RPMI8226 (cell line): ENCODE measurements at regions not wholly inside any gene's neighbourhood (a gene's known extent, or its start where the extent isn't known, plus 50 kb on each side); places are given as distances from the start of the nearest gene placed in this dataset.

Experiments used
- DNase-seq: peaks from one replicate; pipeline ENCODE4 v3.0.0-alpha.2; 2015

DNA sequence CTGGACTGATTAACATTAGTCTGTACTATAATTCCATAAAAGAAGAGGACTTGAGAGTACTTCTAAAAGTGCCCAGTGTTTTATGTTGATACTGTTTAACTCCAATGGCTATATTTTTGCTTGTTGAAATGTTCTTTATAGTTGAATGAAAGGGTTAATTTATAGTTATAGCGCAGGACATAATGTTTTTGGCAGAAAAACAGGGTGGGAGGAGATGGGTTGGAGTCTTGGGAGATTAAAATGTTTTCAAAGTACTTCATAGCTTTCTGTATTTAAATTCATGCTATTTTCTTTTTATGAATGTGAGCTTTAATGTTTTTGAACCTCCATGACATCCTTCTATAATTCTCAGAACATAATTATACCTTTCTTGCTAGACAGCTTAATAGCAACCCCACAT lies 108.2 kb downstream of the CNTN3 start:
- no peak for DNase-seq

DNA sequence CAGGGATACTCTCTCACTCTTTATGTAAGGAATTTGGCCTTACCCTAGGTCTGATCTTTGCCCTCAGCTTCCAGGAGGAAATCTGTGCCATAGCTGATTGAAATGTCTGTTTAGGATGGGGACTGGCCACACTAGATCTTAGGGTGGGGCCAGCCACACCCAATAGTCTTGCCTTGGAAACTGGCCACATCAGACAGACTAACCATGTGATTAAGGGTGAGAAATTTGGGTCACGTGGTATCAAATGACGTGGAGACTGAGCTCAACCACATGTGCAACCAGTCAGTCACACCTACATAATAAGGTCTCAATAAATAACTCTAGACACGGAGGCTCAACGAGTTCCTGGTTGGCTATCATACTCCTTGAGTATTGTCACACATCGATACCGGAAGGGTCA lies 113.5 kb downstream of the CNTN3 start:
- DNase-seq, result no peak

DNA sequence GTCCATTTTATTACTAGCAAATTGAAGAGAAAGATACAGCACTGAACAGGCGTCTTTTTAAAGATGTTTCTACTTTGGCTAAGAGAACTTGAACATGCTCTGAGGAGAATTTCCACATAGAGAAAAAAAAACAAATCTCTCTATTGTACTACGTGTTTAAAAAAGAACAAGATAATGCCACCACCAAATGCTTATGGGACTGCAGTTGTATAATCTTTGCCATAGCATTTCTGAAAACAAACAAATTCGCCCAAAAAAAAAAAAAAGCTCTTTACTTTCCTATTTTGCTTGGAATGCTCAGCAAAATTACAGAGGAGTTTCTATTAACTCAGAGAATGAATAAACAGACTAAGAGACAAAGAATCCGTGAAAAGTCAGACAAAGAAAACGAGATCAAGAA lies 114.2 kb downstream of the CNTN3 start:
- no peak for DNase-seq

DNA sequence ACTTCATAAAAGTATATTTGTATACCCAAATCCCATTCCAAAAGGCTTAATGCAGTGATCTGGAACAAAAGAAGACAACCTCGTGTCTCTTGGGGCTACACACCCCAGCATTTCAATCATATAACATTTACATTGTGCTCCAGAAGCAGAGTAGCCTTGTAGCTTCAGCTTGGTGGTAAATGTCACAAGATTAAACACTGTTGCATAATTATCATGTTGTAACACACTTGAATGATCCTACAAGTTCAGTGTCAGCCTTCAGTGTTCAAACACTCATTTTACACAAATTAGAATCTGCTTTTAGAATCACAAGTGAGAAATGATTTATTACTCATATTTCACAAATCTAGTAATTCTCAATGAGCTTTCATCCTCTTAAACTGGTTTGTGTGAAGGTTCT lies 122.6 kb downstream of the CNTN3 start:
- no peak for DNase-seq

DNA sequence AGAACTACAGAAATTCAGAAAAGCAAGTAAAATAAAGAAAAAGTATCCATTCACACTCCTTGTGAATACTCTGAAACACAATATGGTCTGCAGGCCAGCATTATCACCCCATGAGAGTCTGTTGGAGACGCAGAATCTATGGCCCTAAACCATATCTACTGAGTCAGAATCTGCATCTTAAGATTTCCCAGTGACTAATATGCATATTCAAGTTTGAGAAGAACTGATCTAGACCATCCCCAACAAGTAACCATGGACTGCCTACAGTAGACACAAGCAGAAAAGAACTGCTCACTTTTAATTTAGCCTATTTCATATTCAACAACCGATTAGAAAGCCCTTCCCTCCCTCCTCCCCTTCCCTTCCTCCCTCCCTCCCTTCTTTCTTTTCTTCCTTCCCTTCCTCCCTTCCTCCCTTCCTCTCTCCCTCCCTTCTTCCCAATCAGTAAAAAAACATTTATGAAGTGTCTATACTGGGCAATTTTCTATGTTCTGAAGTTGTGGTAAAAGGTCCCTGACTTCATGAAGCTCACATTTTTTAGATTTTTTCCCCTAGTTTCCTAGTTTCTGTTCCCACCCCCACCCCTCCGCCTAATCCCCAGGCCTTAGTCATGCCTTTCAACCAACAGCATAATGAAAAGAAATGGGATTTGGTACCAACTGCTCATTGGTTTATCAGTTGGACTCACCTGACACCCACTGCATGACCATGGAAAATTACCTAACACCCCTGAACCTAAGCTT lies 125.2 kb downstream of the CNTN3 start:
- DNase-seq, result no peak

DNA sequence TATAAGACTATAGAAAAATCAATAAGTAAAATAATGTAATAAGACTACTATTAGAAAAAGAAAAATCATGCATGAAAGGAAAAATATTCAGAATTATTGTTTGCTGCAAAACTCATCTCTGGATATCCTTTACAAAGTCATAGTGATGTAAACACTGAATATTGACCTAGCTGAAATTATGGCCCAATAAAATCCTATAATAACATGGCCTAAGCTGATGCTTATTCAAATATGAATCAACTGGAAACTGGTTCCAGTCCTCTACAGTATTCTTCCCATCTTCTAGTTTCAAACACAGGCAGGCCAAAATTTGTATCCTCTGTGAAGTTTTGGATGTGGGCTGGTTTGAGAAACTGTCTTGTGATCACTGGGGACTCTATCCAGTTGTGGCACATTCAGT lies 134.5 kb downstream of the CNTN3 start:
- DNase-seq, result no peak

DNA sequence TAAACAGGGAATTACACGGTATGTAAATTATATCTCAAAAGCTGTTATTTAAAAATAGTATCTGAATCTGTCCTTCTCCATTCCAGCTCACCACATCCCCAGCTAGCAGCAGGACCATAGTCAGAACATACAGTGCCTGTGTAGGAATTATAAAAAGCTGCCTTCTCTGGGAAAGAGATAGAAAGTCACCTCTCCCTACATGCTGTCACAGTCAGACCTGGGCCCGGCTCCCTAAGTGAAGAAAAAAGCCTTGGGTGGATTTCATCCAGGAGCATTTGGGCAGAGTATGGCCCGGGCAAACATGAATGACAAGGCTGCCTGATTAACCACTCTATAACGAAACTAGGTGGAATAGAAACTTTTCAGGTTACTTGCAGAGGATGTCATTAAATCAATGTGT lies 144.1 kb downstream of the CNTN3 start:
- no peak for DNase-seq

DNA sequence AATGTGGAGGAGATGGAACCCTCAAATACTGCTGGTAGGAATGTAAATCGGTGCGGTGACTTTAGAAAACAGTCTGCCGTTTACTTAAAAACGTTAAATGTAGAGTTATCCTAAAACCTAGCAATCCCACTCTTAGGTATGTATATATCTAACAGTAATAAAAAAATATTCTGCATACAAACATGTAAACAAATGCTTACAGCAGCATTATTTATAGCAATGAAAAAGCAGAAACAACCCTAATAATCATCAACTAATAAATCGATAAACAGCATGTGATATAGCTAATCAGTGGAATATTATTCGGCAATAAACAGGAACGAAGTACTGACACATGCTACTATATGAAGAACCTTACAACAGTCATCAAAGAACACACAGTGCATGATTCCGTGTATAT lies 144.7 kb downstream of the CNTN3 start:
- no peak for DNase-seq

DNA sequence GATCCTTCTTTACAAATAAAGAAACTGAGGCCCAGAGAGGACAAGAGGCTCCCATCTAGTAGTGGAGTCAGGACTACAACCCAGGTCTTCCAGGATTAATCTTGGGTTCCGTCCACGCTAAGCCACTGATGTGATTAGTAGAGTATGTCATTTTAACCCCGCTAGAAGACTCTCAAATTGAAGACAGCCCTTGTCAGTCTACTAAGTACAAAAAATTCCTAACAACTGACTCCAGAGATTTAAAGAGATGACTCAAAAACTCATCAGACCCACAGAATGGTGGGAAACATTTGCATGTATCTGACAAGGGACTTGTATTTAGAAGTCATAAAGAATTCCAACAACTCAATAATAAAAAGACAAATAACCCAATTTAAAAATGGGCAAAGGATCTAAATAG lies 145.3 kb downstream of the CNTN3 start:
- DNase-seq, result no peak

DNA sequence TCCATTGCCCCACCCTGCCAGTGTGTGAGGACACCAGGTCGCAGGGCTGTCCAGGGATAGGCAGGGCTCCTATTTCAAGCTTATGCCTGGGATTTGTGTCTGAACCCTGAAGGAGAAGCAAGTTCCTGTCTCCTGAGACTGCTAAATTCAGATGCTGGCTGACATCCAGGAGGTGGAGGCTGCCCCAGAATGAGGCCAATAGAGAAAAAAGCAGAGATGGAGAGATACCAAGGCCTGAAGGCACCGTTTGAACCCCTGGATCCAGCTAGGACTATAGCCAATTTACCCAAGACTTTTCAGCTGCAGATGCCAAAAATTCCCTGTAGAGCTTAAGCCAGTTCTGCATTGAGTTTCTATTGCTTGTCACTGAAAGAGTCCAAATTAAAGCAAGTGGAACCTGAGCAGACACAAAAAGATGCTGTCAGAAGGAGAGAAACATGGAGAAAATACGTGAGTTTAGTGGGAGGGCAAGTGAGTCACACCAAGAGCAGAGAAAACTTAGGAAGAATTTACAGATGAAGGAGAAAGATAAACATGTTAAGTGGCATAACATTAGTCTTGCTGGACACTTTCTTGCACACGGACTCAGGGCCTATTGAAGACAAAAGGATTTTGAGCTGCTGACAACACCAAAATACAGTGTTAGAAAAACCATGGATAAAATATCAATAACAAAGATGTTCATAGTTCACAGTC lies 148.6 kb downstream of the CNTN3 start:
- no peak for DNase-seq

DNA sequence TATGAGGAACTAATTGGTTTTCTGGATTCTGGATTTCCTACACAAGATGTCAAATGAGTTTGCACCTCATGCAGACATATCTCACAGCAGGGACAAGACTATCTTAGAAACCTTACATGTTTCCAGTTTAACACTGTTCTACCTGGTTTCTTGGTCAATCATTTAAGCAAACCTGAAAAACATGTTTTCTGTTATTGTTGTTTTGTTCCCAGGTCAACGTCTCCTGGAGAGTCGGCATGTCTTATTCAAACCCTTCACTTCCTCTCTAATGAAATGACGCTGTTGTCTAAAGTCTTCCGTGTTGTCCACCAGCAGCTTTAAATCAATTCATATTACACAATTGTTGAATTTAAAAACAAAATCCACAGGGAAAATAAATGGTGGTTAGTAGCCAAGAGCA lies 150.9 kb downstream of the CNTN3 start:
- DNase-seq, result no peak

DNA sequence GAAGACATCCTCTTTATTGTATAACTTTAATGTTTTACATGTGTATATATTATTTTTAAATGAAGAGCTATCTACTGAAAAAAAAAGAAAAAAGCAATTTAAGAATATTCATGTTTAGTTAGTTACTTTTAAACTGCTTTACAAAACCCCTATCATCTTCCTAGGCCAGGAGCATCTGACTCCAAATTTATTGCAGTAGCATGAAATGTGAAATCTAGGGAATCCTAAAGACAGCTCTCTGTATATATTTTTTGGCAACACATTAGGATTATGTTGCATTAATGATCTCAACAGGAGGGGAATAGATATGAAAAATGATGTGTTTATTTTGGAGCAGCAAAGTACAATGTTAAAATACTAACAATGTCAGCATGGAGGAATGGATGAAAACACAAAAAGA lies 158.3 kb downstream of the CNTN3 start:
- no peak for DNase-seq

DNA sequence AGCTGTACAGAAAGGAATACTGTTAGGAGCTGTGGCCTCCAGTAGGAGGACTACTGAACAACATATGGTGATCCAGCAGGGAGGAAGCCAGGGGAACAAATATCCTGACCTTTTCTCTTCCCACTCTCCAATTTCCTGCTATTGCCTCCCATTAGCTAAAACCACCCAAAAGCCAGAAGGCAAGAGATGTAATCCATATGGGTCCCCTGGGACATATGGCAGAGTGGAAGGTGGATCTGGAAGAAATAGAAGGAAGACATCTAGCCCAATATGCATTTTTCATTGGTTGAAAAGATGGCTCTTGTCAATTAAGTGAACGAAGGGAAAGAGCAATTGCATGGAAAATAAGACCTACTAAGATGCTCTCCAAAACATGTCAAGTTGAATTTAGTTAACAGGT lies 167.2 kb downstream of the CNTN3 start:
- DNase-seq, result no peak

DNA sequence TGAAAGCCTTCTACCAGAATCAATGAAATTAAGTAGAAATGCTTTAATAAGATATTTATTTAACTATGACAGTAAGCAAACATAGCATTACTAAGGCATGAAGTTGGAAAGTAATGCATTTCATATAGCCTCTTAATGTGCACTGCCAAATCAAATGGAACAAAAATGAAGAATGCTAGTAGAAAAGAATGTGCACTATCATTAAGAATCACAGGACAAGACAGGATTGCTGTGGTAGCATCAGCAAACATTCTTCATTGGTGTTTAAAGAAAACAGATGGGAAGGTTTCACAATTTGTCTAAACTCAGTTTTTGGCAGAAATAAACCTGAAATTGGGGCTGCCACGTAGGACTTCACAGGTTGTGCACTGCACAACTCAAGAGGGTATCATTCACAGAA lies 168.9 kb downstream of the CNTN3 start:
- no peak for DNase-seq

DNA sequence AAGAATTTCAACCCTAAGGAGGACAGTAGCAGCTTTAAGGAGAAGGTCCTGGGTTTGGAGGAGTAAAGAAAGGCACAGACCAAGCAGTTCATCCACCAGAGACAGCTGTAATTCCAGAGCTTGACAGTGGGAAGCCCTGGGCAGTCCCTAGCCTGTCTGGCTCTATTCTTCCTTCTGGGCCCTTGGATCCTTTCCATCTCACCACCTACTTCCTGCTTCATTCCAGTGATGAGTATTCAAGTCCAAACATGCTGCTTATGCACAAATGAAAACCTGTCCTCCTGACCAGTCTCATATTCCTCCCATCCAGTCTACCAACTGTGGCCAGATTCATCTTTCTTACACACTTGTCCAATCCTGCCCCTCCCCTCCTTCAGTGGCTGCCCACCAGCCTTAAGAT lies 171.4 kb downstream of the CNTN3 start:
- no peak for DNase-seq

DNA sequence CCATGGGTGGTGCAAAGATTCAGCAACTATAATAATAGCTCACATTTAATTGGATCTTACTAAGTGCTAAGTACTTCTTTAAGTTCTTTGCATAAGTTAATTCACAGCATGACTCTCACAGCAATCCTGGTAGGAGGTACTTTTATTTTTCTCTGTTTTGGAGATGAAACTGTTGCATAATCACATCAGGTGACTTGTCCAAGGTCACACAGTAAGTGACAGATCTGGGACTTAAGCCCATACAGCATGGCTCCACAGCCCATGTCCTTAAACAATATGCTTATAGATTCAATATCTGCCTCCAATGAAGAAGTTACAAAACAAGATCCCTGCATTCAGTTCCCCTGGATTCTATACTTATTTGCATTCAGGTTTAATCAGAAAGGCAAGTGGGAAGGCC lies 171.8 kb downstream of the CNTN3 start:
- no peak for DNase-seq

DNA sequence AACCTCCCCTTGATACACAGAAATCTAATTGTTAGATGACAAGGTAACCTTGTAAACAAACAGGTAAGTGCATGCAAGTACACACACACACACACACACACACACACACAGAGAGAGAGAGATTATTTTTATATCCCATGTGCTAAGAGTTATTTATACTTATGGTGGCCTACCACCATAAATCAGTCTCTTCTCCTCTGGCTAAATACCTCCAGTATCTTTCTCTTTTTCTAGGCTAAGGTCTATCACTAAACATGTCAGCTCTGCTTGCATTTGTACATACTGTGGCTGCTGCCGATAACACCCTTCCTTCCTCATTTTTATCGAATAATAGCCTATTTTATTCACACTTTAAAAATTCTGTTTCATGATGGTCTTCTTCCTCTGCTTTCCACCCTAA lies 172.4 kb downstream of the CNTN3 start:
- DNase-seq, result no peak

DNA sequence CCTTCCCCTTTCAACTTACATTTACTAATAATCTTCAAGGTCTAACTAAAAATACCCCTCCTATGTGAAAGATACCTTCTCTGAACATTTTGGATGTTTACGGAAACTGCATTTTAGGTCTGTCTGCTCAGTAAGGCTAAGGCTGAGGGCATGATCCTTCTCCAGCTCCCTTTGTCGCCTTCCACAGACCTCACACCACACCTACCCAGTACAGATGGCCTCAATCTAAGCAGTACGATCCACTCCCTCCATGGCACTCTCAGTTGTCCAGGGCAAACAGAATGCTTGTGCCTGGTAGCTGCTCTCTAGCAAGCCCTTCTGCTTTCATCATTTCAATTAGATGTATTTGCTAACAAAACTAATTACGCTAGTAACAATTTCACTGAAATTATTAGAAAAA lies 178.3 kb downstream of the CNTN3 start:
- no peak for DNase-seq

DNA sequence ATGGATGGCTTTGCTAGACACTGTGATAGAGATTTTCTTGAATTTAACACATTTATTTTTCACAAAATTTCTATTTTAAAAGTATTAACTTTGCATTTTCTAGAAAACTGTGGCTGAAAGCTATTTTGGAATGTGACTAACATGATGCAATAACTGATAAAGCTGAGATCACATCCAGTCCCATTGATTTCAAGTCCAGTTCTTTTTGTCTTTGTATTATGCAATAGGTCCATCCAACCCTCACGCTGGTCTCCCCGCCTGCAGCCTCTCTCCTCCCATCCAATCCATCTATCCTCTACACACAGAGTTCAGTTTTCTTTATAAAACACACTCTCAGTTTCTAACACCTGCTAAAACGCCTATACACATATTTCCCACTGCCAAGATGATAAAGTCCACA lies 178.8 kb downstream of the CNTN3 start:
- DNase-seq, result no peak

DNA sequence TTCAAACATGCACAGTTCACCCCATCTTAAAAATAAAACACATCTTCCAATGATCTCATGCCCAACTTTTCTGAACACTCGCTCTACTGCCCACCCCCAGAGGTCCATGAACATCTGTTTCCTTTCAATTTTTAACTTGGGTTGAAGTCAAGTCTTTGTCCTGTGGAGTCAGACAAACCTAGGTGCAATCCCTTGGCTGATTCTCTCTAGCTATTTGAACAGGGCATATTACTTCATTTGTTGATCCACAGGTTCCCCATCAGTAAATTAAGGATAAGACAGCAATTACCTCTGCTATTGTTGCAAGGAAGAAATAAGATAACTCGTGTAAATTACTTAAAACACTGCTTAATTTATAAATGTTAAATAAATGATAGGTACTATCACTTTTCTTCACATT lies 180.1 kb downstream of the CNTN3 start:
- DNase-seq, result no peak

DNA sequence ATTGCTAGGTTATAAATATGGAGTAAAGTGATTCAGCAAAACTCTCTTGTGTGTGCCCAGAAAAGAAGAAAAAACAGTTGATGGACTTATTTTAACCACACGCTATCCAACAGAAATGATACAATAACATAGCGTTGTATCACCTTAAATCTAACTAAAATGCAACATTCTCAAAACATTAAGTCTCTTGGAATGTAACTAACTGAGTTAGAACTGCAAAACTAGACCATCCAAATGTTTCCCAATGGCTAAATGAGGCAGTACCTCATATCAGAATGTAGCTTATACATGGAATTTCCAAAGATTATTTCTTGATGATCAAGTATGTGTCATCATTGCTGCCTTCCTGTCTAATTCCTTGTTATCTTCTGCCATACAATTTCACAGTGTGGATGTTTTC lies 187.9 kb downstream of the CNTN3 start:
- no peak for DNase-seq

DNA sequence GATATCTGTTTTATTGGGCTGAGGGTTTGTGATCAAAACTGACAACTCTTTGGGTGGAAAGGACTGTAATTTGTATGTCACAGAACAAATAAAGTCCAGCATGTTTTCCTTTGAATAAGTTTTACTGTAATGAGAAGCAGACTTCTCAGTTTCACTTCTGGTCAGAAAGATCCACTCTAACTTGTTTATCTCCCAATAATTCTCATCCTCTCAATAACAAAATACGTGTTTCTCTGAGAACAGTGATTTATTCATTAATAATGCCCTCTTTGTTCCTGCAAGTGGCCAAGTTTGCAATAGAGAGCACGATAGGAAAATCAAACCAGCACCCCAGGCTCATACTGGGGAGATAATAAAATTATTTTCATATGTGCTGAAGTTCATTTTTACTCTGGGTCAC lies 190.6 kb downstream of the CNTN3 start:
- no peak for DNase-seq

DNA sequence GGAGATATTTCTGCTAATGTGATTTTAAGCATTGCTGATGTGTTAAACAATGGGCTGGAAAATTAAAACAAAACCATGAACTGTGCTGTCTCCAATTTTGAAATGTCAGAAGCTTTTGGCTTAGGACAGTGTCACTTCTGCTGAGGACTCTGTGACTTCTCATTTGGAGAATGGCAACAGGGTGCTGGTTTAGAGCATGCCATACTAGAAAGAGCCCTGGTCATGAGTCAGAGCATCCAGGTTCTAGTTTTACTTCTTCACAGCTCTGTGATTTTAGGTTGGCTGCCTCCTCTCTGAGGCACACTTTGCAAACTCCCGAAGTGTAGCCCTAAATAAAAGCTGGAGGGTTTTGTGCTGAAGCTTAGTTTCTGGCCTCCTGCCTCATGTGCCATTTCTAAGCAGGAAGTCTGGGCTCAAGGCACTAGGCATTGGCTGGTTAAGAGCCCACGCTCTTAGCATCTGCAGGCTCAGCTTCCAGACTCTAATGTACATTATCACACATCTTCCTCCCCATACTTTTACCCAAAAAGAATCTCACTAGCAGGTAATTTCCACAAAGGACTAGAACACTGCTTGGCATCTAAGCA lies 193.8 kb downstream of the CNTN3 start:
- DNase-seq, result no peak

DNA sequence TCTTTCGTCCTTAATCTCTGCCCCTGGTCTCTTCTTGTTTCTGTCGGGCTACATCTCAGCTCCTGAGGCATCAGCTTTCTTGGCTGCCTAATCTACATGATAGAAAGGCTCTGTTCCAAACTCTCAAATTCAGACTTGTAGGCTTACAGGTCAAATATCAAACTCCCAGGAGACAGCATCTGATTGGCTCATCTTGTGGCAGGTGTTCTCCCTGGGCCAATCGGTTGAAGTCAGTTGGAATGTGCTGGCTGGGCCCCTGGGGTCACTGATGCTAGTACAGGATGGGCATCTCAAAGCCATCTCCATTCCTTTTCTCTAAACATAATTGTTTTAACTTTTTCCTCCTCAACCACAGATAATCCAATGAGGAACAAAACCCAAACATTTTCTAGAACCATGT lies 198.7 kb downstream of the CNTN3 start:
- no peak for DNase-seq
